Transverse colon (tissue), 4 donors: ENCODE measurements at regions not wholly inside any gene's neighbourhood (a gene's known extent, or its start where the extent isn't known, plus 50 kb on each side); places are given as distances from the start of the nearest gene placed in this dataset.

Source experiments
- CTCF ChIP-seq, 5 experiments: fragments of 200-600 bp in 3 of 5; fragments of 450-650 bp in 2 of 5; sonication (generic) in 3 of 5; IDR thresholded peaks; 1 replicate in 2 of 5; 2 replicates in 3 of 5; pipeline ENCODE4 v1.5.1; 2016 to 2017; ENCODE audit warnings: antibody characterized with exemption in 5 of 5, inconsistent platforms in 3 of 5, mild to moderate bottlenecking in 2 of 5, moderate library complexity in 1 of 5
- POLR2AphosphoS5 ChIP-seq, 3 donors: sonication (generic); formaldehyde crosslinking; IDR thresholded peaks; one replicate each; pipeline ENCODE4 v1.6.1; 2016; ENCODE audit warnings: antibody characterized with exemption in 3 of 3

- TF ChIP-seq CTCF (IDR thresholded peaks at IDR 0.05), result no peak
- no peak for TF ChIP-seq POLR2AphosphoS5 (IDR thresholded peaks at IDR 0.05)
Observed at GRCh38 chrX:107576392-107576791, 51.9 kb upstream of the PRPS1 start.
